Medulla oblongata (tissue), 1 donor: ENCODE measurements at regions not wholly inside any gene's neighbourhood (a gene's known extent, or its start where the extent isn't known, plus 50 kb on each side); places are given as distances from the start of the nearest gene placed in this dataset.
"Not testable (repeated sequence)": the region's sequence is repeated elsewhere in the genome, so short reads cannot be mapped to it uniquely, and the experiment has no call there.

Source experiments
- DNase-seq: peaks from one replicate; pipeline ENCODE4 v3.0.0-alpha.2; 2015; ENCODE audit errors: extremely low spot score

DNA sequence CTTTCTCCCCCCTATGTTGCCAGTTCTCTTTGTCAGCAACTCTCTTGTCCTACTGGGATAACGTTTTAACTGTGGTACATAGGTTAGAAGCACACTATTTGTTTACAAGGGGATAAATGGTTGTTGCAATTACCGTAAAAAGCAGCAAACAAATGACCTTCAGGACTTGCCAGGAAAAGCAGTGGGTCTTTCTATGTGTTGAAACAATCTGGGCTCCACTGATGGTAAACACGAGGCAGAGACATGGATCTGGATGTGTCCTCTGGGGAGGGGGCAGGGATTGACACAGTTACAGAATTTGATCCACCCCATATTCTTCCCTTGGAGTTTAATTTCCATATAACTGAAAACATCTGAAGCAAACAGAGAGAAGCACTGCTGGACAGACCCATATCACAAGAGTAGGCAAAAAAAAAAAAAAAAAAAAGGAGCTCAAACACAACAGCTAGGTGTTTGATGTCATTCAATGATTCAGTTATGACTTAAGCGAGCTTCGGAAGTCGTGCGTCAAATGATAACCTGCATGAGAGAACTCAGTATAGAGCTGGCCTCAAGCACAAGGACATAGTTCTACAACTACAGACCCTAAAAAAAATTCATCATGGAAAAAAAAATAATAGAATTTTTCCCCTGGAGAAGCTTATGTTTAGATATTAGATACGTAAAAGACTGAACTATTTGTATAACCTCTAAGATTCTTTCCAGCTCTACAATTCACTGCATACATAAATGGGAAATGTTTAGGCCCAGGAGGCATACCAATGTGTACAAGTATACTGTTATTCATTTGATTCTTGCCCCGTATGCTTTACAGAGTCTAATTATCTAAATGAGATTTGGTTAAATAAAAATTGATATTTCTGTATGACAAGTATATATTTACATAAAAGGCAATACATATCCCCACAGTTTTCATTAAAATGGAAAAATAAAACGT lies 127.7 kb downstream of the ALDH8A1 start:
- DNase-seq, result peak; percentile 11

DNA sequence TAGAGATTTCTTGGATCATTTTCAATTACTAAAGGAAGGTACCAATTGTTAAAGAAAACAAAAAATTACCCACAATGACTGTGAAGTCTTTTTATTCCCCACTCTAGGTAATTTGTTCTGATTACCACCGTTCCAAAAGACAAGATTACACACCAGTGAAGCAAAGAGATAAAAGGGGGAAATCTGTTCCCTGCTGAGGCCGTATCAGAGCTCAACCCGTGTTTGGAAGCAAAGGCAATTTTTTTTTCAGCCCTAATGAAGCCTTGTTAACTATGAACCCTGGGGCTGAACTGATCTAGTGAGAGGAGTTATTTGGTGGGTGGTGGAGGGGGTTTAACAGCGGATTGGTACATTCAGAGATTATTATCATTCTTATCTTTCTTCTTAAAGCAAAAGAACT lies 128.5 kb downstream of the ALDH8A1 start:
- no peak for DNase-seq

DNA sequence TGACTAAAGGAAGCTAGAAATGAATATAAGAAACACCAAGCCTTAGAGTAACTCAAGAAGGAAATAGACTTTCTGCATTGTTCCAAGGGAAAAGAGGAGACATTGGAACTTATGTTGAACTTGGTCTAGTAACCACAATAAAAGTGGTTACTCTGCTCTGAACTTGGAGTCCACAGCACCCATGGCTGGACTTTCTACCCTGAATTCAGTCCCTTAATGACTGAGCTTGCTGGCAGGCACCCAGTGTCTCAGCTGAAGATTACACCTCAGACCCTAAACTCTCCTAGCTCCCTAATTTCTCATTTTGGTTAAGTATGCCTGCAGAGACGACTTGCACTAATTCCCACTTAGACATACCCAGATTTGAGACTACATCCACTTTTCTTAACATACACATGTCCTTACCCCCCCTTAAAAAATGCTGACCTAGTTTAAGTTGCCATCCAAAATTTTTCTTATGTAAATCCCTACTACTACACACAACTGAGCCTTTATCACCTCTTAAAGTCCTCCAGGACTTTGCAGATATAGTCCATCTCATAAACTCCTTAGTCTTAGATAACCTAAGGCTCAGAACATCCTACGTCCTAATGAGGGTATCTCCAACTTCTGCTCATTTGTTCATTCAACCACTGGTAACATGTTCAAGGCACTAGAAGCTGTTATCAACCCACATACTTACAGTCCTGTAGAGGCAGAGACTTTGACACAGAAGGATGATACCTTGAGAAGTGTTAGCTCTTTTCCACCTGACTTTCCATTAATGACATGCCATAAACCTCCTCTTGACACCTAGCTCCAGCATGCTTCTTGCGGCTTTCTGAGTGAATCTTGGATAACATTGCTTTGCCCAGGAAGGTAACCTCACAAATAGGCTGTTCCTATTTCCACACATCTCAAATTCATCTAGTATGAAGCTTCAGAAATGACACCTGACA lies 129.8 kb downstream of the ALDH8A1 start:
- no peak for DNase-seq

DNA sequence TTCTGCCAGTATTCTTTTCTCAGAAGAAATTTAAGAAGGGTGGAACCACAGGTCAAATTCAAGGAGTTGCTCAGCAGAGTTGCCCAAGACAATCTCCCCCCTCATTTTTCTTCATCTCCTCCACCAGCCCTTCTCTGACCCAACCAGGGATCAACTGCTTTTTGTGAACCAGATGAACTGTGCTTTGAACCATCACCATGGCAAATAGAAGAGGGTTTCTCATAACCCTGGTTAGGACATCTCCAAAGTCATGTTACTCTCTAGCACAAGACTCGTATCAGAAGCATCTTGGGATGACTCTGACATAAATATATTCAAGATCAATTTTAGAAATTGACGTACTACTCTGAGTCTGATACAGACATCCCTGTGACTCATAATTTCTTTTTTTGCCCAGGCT lies 130.7 kb downstream of the ALDH8A1 start:
- DNase-seq, result no peak

DNA sequence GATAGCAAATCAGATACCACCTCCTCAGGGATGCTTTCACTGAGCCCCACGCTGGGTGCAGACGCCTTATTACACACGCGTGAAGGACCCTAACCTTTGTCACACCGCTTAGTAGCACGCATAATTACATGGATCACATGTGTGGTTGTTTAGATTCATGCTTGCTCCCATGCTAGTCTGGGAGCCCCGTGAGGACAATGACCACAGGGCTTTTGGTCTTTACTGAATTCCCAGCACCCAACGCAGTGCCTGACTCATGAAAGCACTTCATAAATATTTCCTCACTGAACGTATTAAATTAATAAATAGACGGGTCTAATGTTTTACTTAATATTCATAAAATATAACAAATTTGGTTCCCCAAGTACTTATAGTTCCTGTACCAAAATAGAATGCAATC lies 132.5 kb downstream of the ALDH8A1 start:
- no peak for DNase-seq

DNA sequence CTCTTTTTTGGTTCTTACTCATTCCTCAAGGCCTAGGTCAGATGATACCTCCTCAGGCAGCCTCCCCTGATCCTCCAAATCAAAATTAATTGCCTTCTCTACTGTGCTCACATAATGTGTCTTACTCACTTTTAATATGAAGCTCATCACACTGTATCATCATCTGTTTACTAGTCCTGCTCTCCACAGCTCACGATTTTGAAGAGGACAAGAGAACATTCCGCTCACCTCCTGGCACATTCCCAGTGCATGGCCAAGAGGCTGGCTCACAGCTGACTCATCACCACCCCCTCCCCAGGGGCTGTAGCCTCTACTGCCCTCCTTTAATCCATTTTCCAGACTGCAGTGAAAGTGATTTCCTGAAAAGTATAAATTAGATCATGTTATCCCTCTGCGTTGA lies 133.1 kb downstream of the ALDH8A1 start:
- DNase-seq, result no peak

DNA sequence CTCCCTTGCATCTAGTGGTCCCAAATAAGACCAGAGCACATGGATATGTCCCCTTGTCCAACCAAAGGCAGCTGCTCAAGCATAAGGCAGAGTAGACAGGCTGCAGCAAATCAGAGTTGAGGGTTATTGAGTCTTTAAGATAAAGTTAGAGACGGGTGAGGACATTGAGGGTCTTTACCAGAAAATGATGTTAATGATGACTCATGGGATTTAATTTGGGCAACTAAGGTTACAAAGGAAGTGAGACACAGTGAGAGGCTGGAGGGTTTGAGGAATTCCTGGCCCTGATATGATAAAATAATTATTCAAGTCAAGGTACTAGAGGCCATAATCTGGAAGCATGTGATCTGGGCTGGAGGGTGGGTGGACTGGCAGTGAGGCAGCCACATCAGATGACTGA lies 133.6 kb downstream of the ALDH8A1 start:
- DNase-seq, result no peak

DNA sequence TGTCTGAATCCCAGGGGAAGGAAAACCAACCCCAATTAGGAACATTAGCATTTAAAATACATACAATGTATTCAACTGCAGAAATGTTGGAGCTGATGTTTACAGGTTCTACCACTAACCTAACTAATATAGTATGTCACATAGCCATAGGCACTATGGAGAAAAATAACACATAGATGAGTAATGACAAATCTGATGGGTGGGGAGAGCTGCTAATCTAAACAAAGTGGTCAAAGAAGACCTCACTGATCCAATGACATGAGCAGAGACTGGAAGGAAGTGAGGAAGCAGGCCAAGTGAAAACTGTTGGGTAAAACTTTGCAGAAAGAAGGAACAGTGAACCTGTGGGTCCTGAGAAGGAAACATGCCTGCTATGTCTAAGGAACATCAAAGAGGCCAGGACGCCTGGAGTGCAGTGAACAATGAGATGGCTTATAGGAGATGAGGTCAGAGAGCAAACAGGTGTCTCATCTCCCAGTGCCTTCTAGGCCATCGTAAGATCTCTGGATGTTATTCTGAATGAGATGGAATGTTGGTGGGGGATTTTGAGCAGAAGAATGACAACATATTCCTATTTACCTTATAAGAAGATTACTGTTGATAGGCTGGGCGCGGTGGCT lies 135.7 kb downstream of the ALDH8A1 start:
- DNase-seq, result no peak

DNA sequence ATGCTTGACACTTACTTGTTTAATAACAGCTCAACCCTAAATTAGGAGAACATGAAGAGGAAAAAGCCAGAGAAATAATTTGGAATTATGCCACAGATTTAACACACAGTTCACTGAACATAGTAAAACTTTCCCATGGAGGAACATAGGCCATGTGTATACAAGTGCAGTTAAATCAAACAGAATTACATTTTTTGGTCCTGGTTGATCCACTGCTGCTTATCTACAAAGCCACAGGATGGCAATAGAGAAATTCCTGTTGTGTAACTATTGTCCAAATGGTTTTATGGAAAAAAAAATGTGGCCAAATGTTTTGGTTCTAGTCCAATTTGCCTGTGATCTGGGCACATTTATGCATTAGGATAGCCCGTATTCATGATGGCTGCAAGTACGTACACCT lies 136.8 kb downstream of the ALDH8A1 start:
- DNase-seq, result no peak

DNA sequence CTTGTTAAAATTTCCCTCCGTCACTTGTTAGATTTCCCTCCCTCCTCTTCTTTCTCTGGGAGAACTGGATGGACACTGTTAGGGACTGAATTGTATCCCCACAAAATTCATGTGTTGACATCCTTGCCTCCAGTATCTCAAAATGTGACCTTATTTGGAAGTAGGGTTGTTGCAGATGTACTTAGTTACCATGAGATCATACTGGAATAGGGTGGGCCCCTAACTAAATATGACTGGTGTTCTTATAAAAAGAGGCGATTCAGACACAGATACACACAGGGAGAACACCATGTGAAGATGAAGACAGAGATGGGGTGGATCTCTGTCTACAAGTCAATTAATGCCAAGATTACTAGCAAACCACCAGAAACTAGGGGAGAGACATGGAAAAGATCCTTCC lies 139.5 kb downstream of the ALDH8A1 start:
- no peak for DNase-seq

DNA sequence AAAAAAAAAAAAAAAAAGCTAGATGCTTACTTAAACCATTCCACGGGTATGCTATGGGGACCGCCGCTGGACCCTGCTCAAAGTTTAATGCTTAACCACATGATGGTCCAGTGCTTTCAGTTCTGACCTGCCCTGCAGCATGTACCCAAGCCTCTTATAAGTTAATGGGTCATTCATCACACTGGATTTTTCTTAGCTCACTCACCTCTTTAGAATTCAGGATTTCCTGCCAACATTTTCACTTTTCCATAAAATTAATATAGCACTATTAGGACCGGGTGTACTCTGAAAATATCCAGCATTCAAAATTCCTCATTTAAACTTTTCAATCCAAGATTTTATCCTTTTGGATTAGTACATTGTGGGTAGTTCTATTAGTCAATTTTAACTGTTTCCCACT lies 140.8 kb downstream of the ALDH8A1 start:
- no peak for DNase-seq

DNA sequence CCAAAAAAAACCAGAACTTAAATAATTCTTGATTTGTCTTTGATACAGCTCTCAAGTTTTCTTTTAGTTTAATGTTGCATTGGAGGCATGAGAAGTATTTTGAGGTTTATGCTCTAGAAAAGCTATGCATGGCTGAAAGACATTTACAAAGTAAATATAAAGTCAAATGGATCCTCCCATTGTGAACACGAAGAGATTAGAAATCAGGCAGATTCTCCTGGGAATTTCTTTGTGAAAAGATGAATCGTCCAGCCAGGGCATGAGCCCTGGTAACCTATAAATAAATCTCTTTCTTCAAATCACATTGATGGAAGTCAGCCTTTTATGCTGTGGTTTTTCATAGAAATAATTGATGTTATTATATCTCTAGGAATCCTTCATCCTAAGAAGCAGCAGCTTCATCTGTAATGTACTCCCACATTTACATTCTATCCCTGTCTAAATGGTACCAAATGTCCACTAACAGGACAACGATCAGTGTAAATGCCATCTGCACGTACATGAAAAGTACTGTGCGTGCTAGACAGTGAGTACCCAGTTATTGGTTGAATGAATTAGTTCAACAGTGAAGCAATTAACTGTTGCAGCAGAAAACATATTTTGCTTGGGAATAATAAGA lies 143.6 kb downstream of the ALDH8A1 start:
- DNase-seq, result no peak

DNA sequence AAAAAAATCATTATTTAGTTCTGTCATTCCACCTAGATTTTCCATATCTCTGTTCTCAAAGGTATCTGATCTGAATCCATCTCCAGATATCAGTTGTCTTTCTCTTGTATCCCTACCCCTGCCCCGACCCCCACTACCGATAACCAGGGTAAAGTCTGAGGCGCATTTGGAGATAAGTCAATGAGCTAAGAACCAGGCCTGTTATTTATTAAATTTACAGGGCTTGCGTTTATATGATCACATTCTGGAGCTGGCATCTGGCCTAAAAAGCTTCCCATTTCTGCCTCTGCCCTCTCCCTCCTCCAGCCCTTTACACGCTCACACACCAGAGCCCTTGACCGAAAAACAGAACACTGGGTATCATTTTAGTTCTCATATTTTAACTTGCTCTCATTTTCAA lies 144.7 kb downstream of the ALDH8A1 start:
- DNase-seq, result no peak

DNA sequence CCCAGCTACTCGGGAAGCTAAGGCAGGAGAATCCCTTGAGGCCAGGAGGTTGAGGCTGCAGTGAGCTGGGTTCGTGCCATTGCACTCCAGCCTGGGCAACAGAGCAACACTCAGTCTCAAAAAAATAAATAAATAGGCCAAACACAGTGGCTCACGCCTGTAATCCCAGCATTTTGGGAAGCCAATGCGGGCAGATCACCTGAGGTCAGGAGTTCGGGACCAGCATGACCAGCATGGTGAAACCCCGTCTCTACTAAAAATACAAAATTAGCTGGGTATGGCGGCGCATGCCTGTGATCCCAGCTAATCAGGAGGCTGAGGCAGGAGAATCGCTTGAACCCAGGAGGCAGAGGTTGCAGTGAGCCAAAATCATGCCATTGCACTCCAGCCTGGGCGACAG lies 145.6 kb downstream of the ALDH8A1 start:
- DNase-seq, result not testable (repeated sequence)

DNA sequence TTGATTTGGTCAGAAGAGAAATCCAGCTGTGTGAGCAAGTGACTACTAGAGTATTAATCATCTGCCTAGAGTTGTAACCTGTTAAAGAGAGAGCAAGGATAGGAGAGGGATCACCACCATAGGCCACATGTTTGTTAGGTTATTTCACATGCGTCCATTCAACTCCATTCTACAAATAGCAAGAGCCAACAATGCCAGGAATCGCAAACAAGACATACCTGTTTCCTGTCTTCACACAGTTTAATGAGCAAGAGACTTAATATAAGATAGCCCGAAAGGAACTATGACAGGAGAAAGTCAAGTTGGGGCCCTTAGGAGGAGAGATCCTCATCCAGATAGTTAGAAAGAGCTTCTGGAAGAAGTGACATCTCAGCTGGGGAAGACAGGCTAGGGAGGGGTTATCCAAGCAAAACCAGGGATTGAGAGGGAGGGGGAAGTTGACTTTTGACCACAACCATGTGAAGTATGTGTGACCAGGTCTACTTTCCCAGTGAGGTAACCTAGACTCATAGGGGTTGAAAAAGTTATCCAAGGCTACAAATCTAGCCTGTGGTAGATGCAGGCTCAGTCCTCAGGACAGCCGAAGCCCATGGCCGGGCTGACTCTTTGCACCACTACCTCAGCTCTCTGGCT lies 147.4 kb downstream of the ALDH8A1 start:
- DNase-seq, result no peak

DNA sequence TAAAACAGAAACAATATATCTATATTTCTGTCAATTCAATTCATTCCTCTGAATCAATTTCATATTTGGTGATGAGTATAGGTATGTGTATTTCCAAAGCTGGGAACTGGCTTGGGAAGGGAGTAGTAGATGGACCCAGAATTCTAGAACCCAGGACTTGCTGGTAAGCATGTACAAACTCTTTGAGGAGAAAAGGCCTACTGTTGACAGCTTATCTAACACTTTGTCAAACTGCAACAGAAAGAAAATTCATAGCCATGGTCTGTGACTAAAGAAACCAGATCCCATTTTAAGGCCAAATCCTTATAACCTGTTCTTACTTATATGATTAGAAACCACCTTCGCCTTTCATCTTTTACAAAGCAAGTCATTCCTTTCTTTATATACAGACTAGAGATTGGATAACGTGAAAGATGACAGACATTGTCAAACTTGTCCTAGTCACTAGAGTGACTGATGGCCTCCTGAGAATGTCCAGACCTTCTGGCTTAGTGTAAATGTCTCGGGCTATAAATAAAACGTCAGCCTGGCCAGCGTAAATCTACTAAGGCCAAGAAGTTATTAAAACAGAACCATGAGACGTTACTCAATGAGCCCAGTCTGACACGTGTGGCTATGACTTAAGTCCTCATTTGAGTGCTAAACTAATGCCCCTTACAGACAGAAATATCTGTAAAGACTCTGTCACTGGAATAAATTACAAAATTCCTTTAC lies 152.3 kb downstream of the ALDH8A1 start:
- DNase-seq, result no peak

DNA sequence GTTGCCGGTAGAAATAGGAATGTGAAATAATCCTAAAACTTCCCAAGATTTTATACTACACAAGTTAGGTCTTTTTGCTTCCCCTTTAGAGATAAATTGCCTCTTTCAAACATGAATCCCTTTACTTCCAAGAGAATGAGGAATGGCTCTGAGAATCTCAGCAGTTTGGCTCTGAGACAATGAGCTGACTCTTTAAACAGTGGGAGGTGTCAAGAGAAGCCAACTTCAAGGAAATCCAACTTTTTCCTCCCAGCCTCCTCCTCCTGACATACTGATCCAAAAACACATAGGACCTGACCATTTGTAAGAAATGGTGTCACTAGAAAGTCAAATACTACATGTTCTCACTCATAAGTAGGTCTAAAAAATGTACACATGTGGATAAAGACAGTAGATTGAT lies 154.2 kb downstream of the ALDH8A1 start:
- DNase-seq, result peak; percentile 72

DNA sequence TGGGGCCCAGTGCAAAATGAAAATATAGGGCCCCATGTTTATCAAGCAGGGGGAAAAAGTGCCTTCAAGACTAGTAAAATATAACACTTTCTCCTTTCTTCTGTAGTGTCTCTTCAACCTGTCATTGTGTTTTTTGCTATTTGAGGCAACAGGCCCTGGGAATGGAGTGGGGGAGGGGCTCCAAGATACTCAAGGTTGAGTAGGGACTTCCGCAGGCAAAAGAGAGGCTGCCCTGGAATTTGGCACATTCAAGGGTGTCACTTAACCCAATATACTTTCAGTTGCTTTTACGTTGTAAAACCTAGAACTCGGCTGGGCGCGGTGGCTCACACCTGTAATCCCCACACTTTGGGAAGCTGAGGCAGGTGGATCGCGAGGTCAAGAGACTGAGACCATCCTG lies 154.9 kb downstream of the ALDH8A1 start:
- DNase-seq, result no peak

DNA sequence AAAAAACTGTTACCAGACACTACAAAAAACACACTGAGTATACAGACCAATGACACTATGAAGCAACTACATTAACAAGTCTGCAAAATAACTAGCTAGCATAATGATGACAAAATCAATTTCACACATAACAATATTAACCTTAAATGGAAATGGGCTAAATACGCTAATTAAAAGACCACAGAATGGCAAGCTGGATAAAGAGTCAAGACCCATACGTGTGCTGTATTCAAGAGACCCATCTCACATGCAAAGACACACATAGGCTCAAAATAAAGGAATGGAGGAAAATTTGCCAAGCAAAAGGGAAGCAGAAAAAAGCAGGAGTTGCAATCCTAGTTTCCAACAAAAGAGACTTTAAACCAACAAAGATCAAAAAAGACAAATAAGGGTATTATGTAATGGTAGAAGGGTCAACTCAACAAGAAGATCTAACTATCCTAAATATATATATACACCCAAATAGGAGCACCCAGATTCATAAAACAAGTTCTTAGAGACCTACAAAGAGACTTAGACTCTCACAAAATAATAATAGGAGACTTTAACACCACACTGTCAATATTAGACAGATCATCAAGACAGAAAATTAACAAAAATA lies 158.6 kb downstream of the ALDH8A1 start:
- not testable (repeated sequence) for DNase-seq

DNA sequence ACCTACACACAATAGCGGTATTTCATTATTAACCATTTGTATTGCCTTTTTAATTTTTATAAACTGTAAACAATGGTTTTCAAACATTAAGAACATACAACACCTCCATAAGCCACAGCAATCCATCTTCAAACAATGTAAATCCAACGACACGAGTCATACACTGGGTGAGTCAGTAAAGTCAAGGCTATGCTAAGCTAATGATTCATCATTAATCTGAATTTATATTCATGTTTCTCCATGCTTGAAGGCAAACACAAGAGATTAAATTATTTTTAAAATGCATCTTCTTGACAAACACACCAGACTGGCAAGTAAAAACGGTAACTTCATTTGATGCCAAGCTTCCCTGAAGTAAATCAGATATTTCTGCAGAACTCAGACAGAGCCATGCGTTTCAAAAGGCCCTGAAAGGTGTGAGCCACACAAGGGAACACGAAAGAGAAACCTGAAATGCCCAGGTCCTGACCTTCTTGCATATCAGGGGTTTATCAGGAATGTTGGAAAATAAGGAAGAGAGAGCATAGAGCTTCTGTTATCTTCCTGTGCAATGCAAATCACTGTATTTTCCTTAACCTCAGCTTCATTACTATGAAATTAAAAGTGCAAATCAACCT lies 162.5 kb downstream of the ALDH8A1 start:
- no peak for DNase-seq
